ENCODE measurements at regions not wholly inside any gene's neighbourhood (a gene's known extent, or its start where the extent isn't known, plus 50 kb on each side); places are given as distances from the start of the nearest gene placed in this dataset.

DNA sequence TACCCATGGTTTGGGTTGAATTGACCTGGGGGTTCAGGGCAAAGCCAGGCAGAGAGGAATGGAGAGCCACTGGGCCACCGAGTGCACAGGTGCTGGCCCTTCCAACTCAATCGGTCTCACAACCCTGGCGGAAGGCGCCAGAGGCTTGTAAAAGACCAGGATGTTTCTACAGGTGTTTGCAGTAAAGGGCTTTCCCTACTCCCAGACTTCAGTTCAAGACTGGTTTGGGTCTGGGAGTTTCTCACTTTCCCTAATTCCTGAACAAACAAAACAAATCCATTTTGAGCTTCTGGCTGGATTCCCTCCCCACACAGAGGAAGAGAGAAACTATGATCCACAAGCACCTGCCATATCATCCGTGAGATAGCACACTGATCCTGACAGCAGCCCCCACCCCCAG is 125.2 kb upstream of the KLF4 start:
- TF ChIP-seq, protein P1, sequence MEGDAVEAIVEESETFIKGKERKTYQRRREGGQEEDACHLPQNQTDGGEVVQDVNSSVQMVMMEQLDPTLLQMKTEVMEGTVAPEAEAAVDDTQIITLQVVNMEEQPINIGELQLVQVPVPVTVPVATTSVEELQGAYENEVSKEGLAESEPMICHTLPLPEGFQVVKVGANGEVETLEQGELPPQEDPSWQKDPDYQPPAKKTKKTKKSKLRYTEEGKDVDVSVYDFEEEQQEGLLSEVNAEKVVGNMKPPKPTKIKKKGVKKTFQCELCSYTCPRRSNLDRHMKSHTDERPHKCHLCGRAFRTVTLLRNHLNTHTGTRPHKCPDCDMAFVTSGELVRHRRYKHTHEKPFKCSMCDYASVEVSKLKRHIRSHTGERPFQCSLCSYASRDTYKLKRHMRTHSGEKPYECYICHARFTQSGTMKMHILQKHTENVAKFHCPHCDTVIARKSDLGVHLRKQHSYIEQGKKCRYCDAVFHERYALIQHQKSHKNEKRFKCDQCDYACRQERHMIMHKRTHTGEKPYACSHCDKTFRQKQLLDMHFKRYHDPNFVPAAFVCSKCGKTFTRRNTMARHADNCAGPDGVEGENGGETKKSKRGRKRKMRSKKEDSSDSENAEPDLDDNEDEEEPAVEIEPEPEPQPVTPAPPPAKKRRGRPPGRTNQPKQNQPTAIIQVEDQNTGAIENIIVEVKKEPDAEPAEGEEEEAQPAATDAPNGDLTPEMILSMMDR (IDR thresholded peaks at IDR 0.05; ENCODE audit: extremely low read depth in 1 of 2, insufficient read depth in 1 of 2, low read depth in 1 of 2, low read length in 2 of 2), result no peak
- TF ChIP-seq EZH2 (IDR thresholded peaks at IDR 0.05; ENCODE audit: borderline replicate concordance, low read depth, low read length, severe bottlenecking) (no peak), JUN (IDR thresholded peaks at IDR 0.05; ENCODE audit: borderline replicate concordance, insufficient read depth, insufficient read length, low read depth) (no peak), POLR2A (IDR thresholded peaks at IDR 0.05; ENCODE audit: low read depth, low read length) (no peak), POLR2AphosphoS5 (IDR thresholded peaks at IDR 0.05; ENCODE audit: insufficient read depth, low read depth, low read length) (no peak)

GRCh38 chr9:107613321-107613720 is 123.8 kb upstream of the KLF4 start:
- peaks cover 0 to 10% of the 10 kb centered on the region in 2 experiments for H3K27me3 ChIP-seq (ENCODE audit: control insufficient read depth in 2 of 2, insufficient read depth in 2 of 2, low read length in 2 of 2)
- no TSS peak for BruUV-seq (replicated peaks)
- no peak overlapping the region for H2AFZ ChIP-seq (ENCODE audit: low read depth, low read length)
- no peaks in the 10 kb centered on the region for H3K4me1 ChIP-seq (ENCODE audit: control insufficient read depth, extremely low read depth, insufficient read depth, low read length)
- no peak for DNase-seq (ENCODE audit: low read depth, low spot score)
- no peaks in the 10 kb centered on the region for H3K9me3 ChIP-seq (replicated peaks; ENCODE audit: control insufficient read depth, insufficient read depth, low read length)
- no peak overlapping the region for H3K4me2 ChIP-seq (ENCODE audit: insufficient read depth, low read length)
- no peak overlapping the region for H3K9ac ChIP-seq (replicated peaks; ENCODE audit: extremely low read depth, insufficient read depth, low read length)
- TF ChIP-seq EZH2 (IDR thresholded peaks at IDR 0.05; ENCODE audit: borderline replicate concordance, low read depth, low read length, severe bottlenecking) (no peak), GATA2 (IDR thresholded peaks at IDR 0.05; ENCODE audit: insufficient read depth, insufficient read length, low read depth, low read length) (no peak), MYC (IDR thresholded peaks at IDR 0.05; ENCODE audit: low read depth, low read length) (no peak), POLR2AphosphoS5 (IDR thresholded peaks at IDR 0.05; ENCODE audit: insufficient read depth, low read depth, low read length) (no peak), FOS (IDR thresholded peaks at IDR 0.05; ENCODE audit: borderline replicate concordance, insufficient read depth, low read length) (no peak)
- ChIA-PET POLR2A (no interaction called here), CTCF (no interaction called here)
- no peak overlapping the region for H3K27ac ChIP-seq (ENCODE audit: insufficient read depth, low read depth, low read length)
- no peaks in the 10 kb centered on the region for H4K20me1 ChIP-seq (replicated peaks; ENCODE audit: control insufficient read depth, extremely low read depth, insufficient read depth, low read length)
- intact Hi-C loops (cut with micrococcal nuclease), result no loop called here
- no peak overlapping the region for H3K4me3 ChIP-seq (replicated peaks in 1 of 3; ENCODE audit: insufficient read depth in 1 of 3, low read depth in 1 of 3, low read length in 3 of 3)
- no peaks in the 10 kb centered on the region for H3K79me2 ChIP-seq (ENCODE audit: control insufficient read depth, insufficient read depth, low read length)
- no peak for FAIRE-seq
- H3K9me1 ChIP-seq (replicated peaks; ENCODE audit: control insufficient read depth, extremely low read depth, insufficient read depth, low read length), result no peaks in the 10 kb centered on the region
- no peaks in the 10 kb centered on the region for H3K36me3 ChIP-seq (ENCODE audit: control insufficient read depth in 2 of 2, extremely low read depth in 1 of 2, insufficient read depth in 2 of 2, low read length in 2 of 2)
- dilution Hi-C loops (cut with MboI; ENCODE audit: extremely low pct_ligation_motif_present, low sequenced_read_pairs), result no loop called here

More for the DNA sequence above, 125.2 kb upstream of the KLF4 start:
- no peak for FAIRE-seq
- BruUV-seq (replicated peaks), result no TSS peak
- ChIA-PET POLR2A (no interaction called here), CTCF (interaction anchor here (1.6 kb wide), 1 partner anchor 15 kb away, joined by 3 read pairs; no protein-coding TSS in a partner anchor)
- Histone ChIP-seq H3K9ac (replicated peaks; ENCODE audit: extremely low read depth, insufficient read depth, low read length) (no peak overlapping the region), H3K4me3 (replicated peaks in 1 of 3; ENCODE audit: insufficient read depth in 1 of 3, low read depth in 1 of 3, low read length in 3 of 3) (no peak overlapping the region), H3K4me1 (ENCODE audit: control insufficient read depth, extremely low read depth, insufficient read depth, low read length) (no peaks in the 10 kb centered on the region), H3K27me3 (ENCODE audit: control insufficient read depth in 2 of 2, insufficient read depth in 2 of 2, low read length in 2 of 2) (peaks cover 0 to 4% of the 10 kb centered on the region in 2 experiments), H2AFZ (ENCODE audit: low read depth, low read length) (no peak overlapping the region), H3K9me1 (replicated peaks; ENCODE audit: control insufficient read depth, extremely low read depth, insufficient read depth, low read length) (no peaks in the 10 kb centered on the region), H3K79me2 (ENCODE audit: control insufficient read depth, insufficient read depth, low read length) (no peaks in the 10 kb centered on the region), H3K4me2 (ENCODE audit: insufficient read depth, low read length) (no peak overlapping the region), H3K27ac (ENCODE audit: insufficient read depth, low read depth, low read length) (no peak overlapping the region), H3K36me3 (ENCODE audit: control insufficient read depth in 2 of 2, extremely low read depth in 1 of 2, insufficient read depth in 2 of 2, low read length in 2 of 2) (no peaks in the 10 kb centered on the region), H4K20me1 (replicated peaks; ENCODE audit: control insufficient read depth, extremely low read depth, insufficient read depth, low read length) (no peaks in the 10 kb centered on the region), H3K9me3 (replicated peaks; ENCODE audit: control insufficient read depth, insufficient read depth, low read length) (no peaks in the 10 kb centered on the region)
- intact Hi-C loops (cut with micrococcal nuclease), result no loop called here
- no peak for DNase-seq (ENCODE audit: low read depth, low spot score)
- dilution Hi-C loops (cut with MboI; ENCODE audit: extremely low pct_ligation_motif_present, low sequenced_read_pairs), result no loop called here

All from endothelial cell of umbilical vein (primary cell).